Skin epidermis (tissue), 12 donors: ENCODE measurements at regions not wholly inside any gene's neighbourhood (a gene's known extent, or its start where the extent isn't known, plus 50 kb on each side); places are given as distances from the start of the nearest gene placed in this dataset.

ENCODE experiments used
- H3K27ac ChIP-seq, 21 experiments: fragments of 200-600 bp; sonication (generic) in 11 of 21; one replicate each; pipeline ENCODE4 v1.5.0; 2020; ENCODE audit warnings: mild to moderate bottlenecking in 3 of 21, inconsistent platforms in 2 of 21, moderate library complexity in 2 of 21
- H3K4me3 ChIP-seq, 7 experiments: fragments of 200-600 bp; sonication (generic) in 2 of 7; one replicate each; pipeline ENCODE4 v1.5.0; 2020; ENCODE audit warnings: inconsistent platforms in 2 of 7, mild to moderate bottlenecking in 2 of 7, moderate library complexity in 1 of 7

- H3K27ac ChIP-seq: no peak overlapping the region
- H3K4me3 ChIP-seq: no peak overlapping the region
Measured at GRCh38 chr20:16220826-16221225, 352.4 kb downstream of the KIF16B start.

GRCh38 chr20:16219182-16219581 is 354.1 kb downstream of the KIF16B start:
- no peak overlapping the region for H3K27ac ChIP-seq

GRCh38 chr20:16216914-16217230 is 356.4 kb downstream of the KIF16B start:
- no peak overlapping the region for H3K27ac ChIP-seq
- H3K4me3 ChIP-seq: no peak overlapping the region

More at GRCh38 chr20:16219182-16219581, 354.1 kb downstream of the KIF16B start:
- no peak overlapping the region for H3K4me3 ChIP-seq

- no peak overlapping the region for H3K4me3 ChIP-seq
- no peak overlapping the region for H3K27ac ChIP-seq
Measured at GRCh38 chr20:16216227-16216913, 356.9 kb downstream of the KIF16B start.

GRCh38 chr20:16215041-16215440 is 358.2 kb downstream of the KIF16B start:
- Histone ChIP-seq H3K4me3 (no peak overlapping the region), H3K27ac (no peak overlapping the region)

- Histone ChIP-seq H3K4me3 (no peak overlapping the region), H3K27ac (no peak overlapping the region)
Measured at GRCh38 chr20:16212790-16213189, 360.5 kb downstream of the KIF16B start.

GRCh38 chr20:16209951-16210361 is 363.3 kb downstream of the KIF16B start:
- Histone ChIP-seq H3K4me3 (no peak overlapping the region), H3K27ac (no peak overlapping the region)

GRCh38 chr20:16209357-16209756 is 363.9 kb downstream of the KIF16B start:
- no peak overlapping the region for H3K27ac ChIP-seq
- H3K4me3 ChIP-seq: no peak overlapping the region

- Histone ChIP-seq H3K27ac (no peak overlapping the region), H3K4me3 (no peak overlapping the region)
Measured at GRCh38 chr20:16208443-16208842, 364.8 kb downstream of the KIF16B start.

GRCh38 chr20:16206817-16207216 is 366.4 kb downstream of the KIF16B start:
- no peak overlapping the region for H3K27ac ChIP-seq
- H3K4me3 ChIP-seq: no peak overlapping the region

GRCh38 chr20:16205507-16205906 is 367.7 kb downstream of the KIF16B start:
- Histone ChIP-seq H3K4me3 (no peak overlapping the region), H3K27ac (no peak overlapping the region)

- no peak overlapping the region for H3K27ac ChIP-seq
- H3K4me3 ChIP-seq: no peak overlapping the region
Measured at GRCh38 chr20:16203096-16203495, 370.2 kb downstream of the KIF16B start.

GRCh38 chr20:16201191-16201590 is 372.1 kb downstream of the KIF16B start:
- H3K27ac ChIP-seq: no peak overlapping the region
- no peak overlapping the region for H3K4me3 ChIP-seq

- Histone ChIP-seq H3K4me3 (no peak overlapping the region), H3K27ac (no peak overlapping the region)
Measured at GRCh38 chr20:16197696-16198095, 375.6 kb downstream of the KIF16B start.

GRCh38 chr20:16195671-16196070 is 377.6 kb downstream of the KIF16B start:
- H3K4me3 ChIP-seq: no peak overlapping the region

GRCh38 chr20:16194617-16195360 is 378.5 kb downstream of the KIF16B start:
- no peak overlapping the region for H3K27ac ChIP-seq
- H3K4me3 ChIP-seq: no peak overlapping the region

More at GRCh38 chr20:16195671-16196070, 377.6 kb downstream of the KIF16B start:
- H3K27ac ChIP-seq: no peak overlapping the region

- H3K27ac ChIP-seq: no peak overlapping the region
Measured at GRCh38 chr20:16191496-16191895, 381.8 kb downstream of the KIF16B start.

GRCh38 chr20:16189371-16189770 is 383.9 kb downstream of the KIF16B start:
- no peak overlapping the region for H3K27ac ChIP-seq

More at GRCh38 chr20:16191496-16191895, 381.8 kb downstream of the KIF16B start:
- H3K4me3 ChIP-seq: no peak overlapping the region

GRCh38 chr20:16187956-16188616 is 385.2 kb downstream of the KIF16B start:
- Histone ChIP-seq H3K27ac (no peak overlapping the region), H3K4me3 (no peak overlapping the region)

More at GRCh38 chr20:16189371-16189770, 383.9 kb downstream of the KIF16B start:
- H3K4me3 ChIP-seq: no peak overlapping the region

GRCh38 chr20:16179919-16180318 is 393.3 kb downstream of the KIF16B start:
- no peak overlapping the region for H3K4me3 ChIP-seq

GRCh38 chr20:16179371-16179770 is 393.9 kb downstream of the KIF16B start:
- Histone ChIP-seq H3K4me3 (no peak overlapping the region), H3K27ac (no peak overlapping the region)

More at GRCh38 chr20:16179919-16180318, 393.3 kb downstream of the KIF16B start:
- H3K27ac ChIP-seq: no peak overlapping the region
